ENCODE measurements at regions not wholly inside any gene's neighbourhood (a gene's known extent, or its start where the extent isn't known, plus 50 kb on each side); places are given as distances from the start of the nearest gene placed in this dataset.
A peak's percentile ranks its signal among the peaks of the same experiment; 100 is the strongest.

DNA sequence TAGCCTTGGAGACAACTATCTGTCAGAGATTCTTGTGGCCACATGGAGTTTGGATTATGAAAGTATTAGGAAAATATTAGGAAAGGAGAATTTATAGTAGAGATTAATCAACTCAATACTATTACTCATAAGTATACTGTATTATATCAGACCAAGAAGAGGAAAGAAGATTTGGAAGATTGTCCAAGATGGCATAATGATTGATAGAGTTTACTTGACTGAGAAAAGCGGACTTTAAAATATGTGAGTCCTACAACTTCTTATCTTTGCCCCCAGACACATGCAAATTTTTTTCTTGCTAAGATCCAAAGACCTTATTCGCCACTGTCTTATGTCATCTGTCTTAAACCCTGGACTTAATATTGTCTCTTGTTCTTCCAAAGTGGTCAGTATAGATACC, 54.8 kb upstream of the SHISA3 start:
- DNase-seq (ENCODE audit: low spot score), result no peak
- in situ Hi-C loops (cut with MboI; ENCODE audit: low sequenced_read_pairs, unreplicated experiment), result no loop called here

DNA sequence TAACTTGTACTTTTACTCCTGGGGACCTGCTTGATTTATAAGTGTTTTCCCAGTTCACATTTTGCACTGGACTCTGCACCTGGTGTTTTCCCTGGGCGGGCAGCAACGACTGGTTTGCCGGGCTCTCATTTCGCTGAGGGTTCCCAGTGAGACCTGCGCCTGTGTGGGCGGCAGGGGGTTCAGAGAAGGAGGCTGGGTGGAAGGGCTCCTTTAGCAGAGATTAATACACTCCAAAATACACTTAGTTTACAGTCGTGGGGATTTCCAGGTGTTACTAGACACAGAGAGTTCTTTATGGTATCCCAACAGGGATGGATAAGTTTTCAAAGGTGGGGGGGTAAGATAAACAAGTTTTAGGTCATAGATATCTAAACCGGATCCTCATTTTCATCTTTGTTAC, 53.0 kb upstream of the SHISA3 start:
- DNase-seq (ENCODE audit: low spot score), result peak; percentile 47
- in situ Hi-C loops (cut with MboI; ENCODE audit: low sequenced_read_pairs, unreplicated experiment), result no loop called here
- TF ChIP-seq, protein P1, sequence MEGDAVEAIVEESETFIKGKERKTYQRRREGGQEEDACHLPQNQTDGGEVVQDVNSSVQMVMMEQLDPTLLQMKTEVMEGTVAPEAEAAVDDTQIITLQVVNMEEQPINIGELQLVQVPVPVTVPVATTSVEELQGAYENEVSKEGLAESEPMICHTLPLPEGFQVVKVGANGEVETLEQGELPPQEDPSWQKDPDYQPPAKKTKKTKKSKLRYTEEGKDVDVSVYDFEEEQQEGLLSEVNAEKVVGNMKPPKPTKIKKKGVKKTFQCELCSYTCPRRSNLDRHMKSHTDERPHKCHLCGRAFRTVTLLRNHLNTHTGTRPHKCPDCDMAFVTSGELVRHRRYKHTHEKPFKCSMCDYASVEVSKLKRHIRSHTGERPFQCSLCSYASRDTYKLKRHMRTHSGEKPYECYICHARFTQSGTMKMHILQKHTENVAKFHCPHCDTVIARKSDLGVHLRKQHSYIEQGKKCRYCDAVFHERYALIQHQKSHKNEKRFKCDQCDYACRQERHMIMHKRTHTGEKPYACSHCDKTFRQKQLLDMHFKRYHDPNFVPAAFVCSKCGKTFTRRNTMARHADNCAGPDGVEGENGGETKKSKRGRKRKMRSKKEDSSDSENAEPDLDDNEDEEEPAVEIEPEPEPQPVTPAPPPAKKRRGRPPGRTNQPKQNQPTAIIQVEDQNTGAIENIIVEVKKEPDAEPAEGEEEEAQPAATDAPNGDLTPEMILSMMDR (IDR thresholded peaks at IDR 0.05; ENCODE audit: borderline replicate concordance, control extremely low read depth, extremely low read depth, insufficient read depth, missing control alignments), result no peak

More for the DNA sequence above, 54.8 kb upstream of the SHISA3 start:
- TF ChIP-seq, protein P1 (IDR thresholded peaks at IDR 0.05; ENCODE audit: borderline replicate concordance, control extremely low read depth, extremely low read depth, insufficient read depth, missing control alignments), result no peak

DNA sequence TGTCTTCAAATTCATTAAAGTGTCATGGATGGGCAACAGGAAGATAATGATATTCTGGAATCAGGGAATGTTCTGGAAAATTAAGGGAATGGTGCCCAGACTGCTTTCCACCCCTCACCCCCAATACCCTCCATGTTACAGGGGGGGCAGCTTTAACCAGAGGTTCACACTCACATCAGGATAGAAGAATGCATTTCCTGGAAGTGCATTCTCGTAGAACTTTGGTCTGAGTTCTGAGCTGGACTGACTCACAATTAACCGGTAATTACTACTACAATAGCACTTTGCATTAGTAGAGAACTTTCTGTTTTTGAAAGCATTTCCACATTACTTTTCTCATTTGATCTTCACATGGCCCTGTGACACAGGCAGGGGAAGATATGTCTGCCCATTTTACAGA, 52.5 kb upstream of the SHISA3 start:
- TF ChIP-seq, protein P1 (IDR thresholded peaks at IDR 0.05; ENCODE audit: borderline replicate concordance, control extremely low read depth, extremely low read depth, insufficient read depth, missing control alignments), result no peak
- DNase-seq (ENCODE audit: low spot score), result no peak
- in situ Hi-C loops (cut with MboI; ENCODE audit: low sequenced_read_pairs, unreplicated experiment), result no loop called here

DNA sequence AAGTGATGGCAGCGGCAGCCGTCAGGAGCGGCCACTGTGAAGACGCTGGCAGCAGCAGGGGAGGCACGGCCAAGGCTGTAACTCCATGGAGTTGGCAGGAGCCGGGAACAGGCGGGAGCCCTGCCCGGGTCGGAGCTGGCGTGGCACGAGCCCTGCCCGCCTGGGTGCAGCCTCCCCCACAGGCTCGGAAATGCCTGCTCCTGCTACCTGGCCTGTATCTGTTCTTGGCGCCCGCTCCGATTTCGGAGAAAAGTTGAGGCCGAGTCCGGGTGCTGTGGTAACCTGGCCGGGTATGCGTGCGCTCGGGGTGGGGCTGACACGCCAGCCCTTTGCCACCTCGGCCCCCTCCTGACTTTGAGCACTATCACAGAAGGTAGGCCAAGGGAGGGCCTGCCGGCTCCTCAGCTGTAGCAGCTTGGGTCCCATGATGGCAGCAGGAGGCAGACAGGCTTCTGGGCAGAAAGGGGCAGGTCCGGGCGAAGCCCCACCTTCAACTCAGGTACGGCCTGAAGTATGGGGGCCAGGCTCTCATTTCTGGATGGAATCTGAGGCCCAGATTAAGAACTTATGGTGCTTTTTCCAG, 51.2 kb upstream of the SHISA3 start:
- no peak for DNase-seq (ENCODE audit: low spot score)
- TF ChIP-seq, protein P1 (IDR thresholded peaks at IDR 0.05; ENCODE audit: borderline replicate concordance, control extremely low read depth, extremely low read depth, insufficient read depth, missing control alignments), result no peak
- in situ Hi-C loops (cut with MboI; ENCODE audit: low sequenced_read_pairs, unreplicated experiment), result no loop called here

DNA sequence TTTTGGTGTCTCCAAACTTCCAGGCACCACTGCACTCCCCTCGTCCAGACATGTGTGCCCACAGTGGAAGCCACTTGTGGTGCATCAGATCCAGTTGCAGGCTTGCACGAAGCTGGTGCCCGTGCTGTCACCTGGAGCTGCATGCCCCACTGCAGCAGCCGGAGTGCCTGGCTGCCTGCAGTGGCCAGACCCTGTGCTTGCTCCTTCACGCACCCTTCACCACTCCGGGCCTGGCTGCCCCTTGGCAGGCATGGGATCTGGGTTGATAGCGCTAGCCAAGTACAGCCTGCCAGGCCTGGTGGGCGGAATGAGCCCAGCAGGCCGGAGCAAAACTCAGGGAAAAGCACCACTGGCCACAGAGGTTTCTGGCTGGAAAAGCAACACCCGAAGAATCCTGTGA, 50.2 kb upstream of the SHISA3 start:
- DNase-seq (ENCODE audit: low spot score), result no peak
- TF ChIP-seq, protein P1 (IDR thresholded peaks at IDR 0.05; ENCODE audit: borderline replicate concordance, control extremely low read depth, extremely low read depth, insufficient read depth, missing control alignments), result no peak
- in situ Hi-C loops (cut with MboI; ENCODE audit: low sequenced_read_pairs, unreplicated experiment), result no loop called here
